ENCODE measurements at regions not wholly inside any gene's neighbourhood (a gene's known extent, or its start where the extent isn't known, plus 50 kb on each side); places are given as distances from the start of the nearest gene placed in this dataset.
"Not testable (repeated sequence)": the region's sequence is repeated elsewhere in the genome, so short reads cannot be mapped to it uniquely, and the experiment has no call there.

DNA sequence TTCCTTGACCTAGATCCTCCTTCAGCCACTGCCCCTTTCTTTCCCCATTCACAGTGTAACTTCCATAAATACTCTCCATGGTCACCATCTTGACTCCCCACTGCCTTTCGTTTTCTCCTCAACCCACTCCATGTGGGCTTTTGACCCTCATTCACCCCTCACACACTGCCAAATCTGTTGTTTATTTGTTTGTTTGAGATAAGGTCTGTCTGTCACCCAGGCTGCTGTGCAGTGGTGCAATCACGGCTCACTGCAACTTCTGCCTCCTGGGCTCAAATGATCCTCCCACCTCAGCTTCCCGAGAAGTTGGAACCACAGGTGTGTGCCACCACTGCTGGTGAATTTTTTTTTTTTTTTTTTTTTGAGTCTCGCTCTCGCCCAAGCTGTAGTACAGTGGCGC, 162.9 kb downstream of the FGF1 start:
- DNase-seq = no peak
- Histone ChIP-seq H3K4me3 (replicated peaks in 1 of 3) (no peak overlapping the region), H3K36me3 (no peaks in the 10 kb centered on the region), H3K27ac (no peak overlapping the region), H3K27me3 (no peaks in the 10 kb centered on the region), H3K4me1 (peaks cover 0 to 4% of the 10 kb centered on the region in 2 donors), H3K9me3 (no peaks in the 10 kb centered on the region)
- 93 to 94% methylated on average over 6 of the region's 6 CpGs for WGBS, 2 donors
- TF ChIP-seq, protein P1, sequence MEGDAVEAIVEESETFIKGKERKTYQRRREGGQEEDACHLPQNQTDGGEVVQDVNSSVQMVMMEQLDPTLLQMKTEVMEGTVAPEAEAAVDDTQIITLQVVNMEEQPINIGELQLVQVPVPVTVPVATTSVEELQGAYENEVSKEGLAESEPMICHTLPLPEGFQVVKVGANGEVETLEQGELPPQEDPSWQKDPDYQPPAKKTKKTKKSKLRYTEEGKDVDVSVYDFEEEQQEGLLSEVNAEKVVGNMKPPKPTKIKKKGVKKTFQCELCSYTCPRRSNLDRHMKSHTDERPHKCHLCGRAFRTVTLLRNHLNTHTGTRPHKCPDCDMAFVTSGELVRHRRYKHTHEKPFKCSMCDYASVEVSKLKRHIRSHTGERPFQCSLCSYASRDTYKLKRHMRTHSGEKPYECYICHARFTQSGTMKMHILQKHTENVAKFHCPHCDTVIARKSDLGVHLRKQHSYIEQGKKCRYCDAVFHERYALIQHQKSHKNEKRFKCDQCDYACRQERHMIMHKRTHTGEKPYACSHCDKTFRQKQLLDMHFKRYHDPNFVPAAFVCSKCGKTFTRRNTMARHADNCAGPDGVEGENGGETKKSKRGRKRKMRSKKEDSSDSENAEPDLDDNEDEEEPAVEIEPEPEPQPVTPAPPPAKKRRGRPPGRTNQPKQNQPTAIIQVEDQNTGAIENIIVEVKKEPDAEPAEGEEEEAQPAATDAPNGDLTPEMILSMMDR (IDR thresholded peaks at IDR 0.05) = no peak
- TF ChIP-seq POLR2A (IDR thresholded peaks at IDR 0.05) = no peak
- intact Hi-C loops (cut with DNase I) = no loop called here

DNA sequence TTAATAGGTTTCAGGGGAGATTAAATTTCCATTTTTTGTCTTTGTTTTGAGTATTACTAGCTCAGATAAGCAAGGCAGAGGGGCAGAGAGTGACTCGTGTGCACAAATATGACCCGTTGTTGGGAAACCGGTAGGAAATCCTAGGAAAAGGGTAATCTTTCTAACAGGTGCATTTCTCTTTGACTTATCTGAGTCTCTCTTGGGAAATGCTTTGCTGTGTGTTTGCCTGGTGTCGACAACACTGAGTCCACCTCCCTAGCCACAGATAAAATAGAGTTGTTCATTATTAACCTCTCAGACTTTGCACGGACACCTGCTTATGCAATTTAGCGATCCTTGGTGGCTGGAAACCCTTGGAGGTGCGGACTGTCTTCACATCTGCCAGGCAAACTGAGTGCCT, 164.2 kb downstream of the FGF1 start:
- WGBS, 2 donors = 89 to 90% methylated on average over 7 of the region's 7 CpGs

DNA sequence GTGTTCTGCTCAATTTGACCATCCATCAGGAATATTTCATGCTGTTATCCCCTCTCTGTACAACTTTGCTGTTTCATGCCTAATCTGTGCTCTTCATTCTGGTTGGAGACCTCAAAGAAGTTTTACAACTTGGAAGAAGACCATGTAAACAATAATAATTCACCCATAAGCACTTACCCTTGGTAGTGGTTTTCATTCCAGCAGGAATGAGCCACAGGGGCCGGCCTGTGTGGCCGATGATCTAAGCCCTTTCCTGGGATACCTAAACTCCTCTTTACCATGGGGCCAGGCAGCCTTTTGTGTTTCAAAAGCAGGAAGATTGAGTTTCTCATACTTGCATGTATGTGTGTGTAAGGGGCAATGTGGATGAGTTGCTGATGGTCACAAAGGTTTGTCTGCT, 165.0 kb downstream of the FGF1 start:
- 80 to 100% methylated on average over 2 of the region's 2 CpGs for WGBS, 2 donors

More for the DNA sequence above, 164.2 kb downstream of the FGF1 start:
- H3K36me3 ChIP-seq = no peaks in the 10 kb centered on the region
- H3K9me3 ChIP-seq = no peaks in the 10 kb centered on the region
- TF ChIP-seq, protein P1 (IDR thresholded peaks at IDR 0.05) = no peak
- no peak for TF ChIP-seq POLR2A (IDR thresholded peaks at IDR 0.05)
- H3K27ac ChIP-seq = no peak overlapping the region
- no peak for DNase-seq
- H3K4me1 ChIP-seq = no peaks in the 10 kb centered on the region
- H3K27me3 ChIP-seq = no peaks in the 10 kb centered on the region
- intact Hi-C loops (cut with DNase I) = no loop called here
- H3K4me3 ChIP-seq (replicated peaks in 1 of 3) = no peak overlapping the region

DNA sequence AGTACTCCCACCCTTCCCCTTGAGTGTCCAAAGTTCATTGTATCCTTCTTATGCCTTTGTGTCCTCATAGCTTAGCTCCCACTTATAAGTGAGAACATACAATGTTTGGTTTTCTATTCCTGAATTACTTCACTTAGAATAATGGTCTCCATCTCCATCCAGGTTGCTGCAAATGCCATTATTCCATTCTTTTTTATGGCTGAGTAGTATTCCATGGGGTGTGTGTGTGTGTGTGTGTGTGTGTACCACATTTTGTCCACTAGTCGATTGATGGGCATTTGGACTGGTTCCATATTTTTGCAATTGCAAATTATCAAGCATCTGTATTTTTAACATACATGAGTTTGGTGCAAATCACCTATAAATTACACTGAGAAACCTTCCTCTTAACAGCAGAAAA, 166.0 kb downstream of the FGF1 start:
- H3K36me3 ChIP-seq; H3K4me1 ChIP-seq; DNase-seq; H3K27ac ChIP-seq; intact Hi-C loops (cut with DNase I); H3K27me3 ChIP-seq; H3K9me3 ChIP-seq; H3K4me3 ChIP-seq (replicated peaks in 1 of 3): not testable (repeated sequence)
- WGBS, 2 donors = 95 to 100% methylated on average over 1 of the region's 1 CpG

More for the DNA sequence above, 165.0 kb downstream of the FGF1 start:
- intact Hi-C loops (cut with DNase I) = no loop called here
- no peak for DNase-seq
- Histone ChIP-seq H3K9me3 (no peaks in the 10 kb centered on the region), H3K4me3 (replicated peaks in 1 of 3) (no peak overlapping the region), H3K4me1 (no peaks in the 10 kb centered on the region), H3K36me3 (no peaks in the 10 kb centered on the region), H3K27ac (no peak overlapping the region), H3K27me3 (no peaks in the 10 kb centered on the region)
- no peak for TF ChIP-seq POLR2A (IDR thresholded peaks at IDR 0.05)
- TF ChIP-seq, protein P1 (IDR thresholded peaks at IDR 0.05) = no peak

DNA sequence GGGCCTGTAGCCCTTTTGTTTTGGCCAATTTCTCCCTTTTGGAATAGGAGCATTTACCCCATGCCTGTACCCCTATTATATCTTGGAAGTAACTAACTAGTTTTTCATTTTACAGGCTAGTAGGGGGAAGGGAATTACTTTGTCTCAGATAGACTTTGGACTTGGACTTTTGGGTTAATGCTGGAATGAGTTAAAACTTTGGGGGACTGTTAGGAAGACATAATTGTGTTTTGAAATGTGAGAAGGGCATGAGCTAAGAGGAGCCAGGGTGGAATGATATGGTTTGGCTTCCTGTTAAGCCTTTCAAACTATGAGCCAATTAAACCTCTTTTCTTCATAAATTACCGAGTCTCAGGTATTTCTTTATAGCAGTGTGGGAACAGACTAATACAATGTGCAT, 168.1 kb downstream of the FGF1 start:
- Histone ChIP-seq H3K4me1 (no peaks in the 10 kb centered on the region), H3K4me3 (replicated peaks in 1 of 3) (no peak overlapping the region), H3K36me3 (no peaks in the 10 kb centered on the region), H3K27ac (no peak overlapping the region), H3K27me3 (no peaks in the 10 kb centered on the region), H3K9me3 (no peaks in the 10 kb centered on the region)
- TF ChIP-seq POLR2A (IDR thresholded peaks at IDR 0.05) = no peak
- TF ChIP-seq, protein P1 (IDR thresholded peaks at IDR 0.05) = no peak
- 73 to 75% methylated on average over 1 of the region's 1 CpG for WGBS, 2 donors
- DNase-seq = no peak
- intact Hi-C loops (cut with DNase I) = no loop called here

DNA sequence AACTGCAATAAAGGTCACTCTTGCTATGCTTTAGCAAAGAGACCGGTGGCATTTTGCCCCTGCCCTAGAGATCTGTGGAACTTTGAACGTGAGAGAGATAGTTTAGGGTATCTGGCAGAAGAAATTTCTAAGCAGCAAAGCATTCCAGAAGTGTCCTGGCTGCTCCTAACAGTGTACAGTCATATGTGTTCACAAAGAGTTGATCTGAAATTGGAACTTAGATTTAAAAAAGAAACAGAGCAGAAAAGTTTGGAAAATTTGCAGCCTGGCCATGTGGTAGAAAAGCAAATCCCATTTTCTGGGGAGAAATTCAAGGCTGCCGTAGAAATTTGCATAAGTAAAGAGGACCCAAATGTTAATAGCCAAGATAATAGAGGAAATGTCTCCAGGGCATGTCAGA, 169.2 kb downstream of the FGF1 start:
- Histone ChIP-seq H3K4me1 (peaks cover 5 to 10% of the 10 kb centered on the region in 2 donors), H3K36me3 (no peaks in the 10 kb centered on the region), H3K27me3 (no peaks in the 10 kb centered on the region), H3K27ac (no peak overlapping the region), H3K4me3 (replicated peaks in 1 of 3) (no peak overlapping the region), H3K9me3 (no peaks in the 10 kb centered on the region)
- intact Hi-C loops (cut with DNase I) = no loop called here
- WGBS, 2 donors = 95 to 99% methylated on average over 3 of the region's 3 CpGs
- no peak for TF ChIP-seq POLR2A (IDR thresholded peaks at IDR 0.05)
- TF ChIP-seq, protein P1 (IDR thresholded peaks at IDR 0.05) = no peak
- no peak for DNase-seq

All from thyroid gland (tissue), 4 donors.